CD4-positive, alpha-beta T cell treated with Interferon alpha-2 for 1 hour (primary cell): ENCODE measurements at regions not wholly inside any gene's neighbourhood (a gene's known extent, or its start where the extent isn't known, plus 50 kb on each side); places are given as distances from the start of the nearest gene placed in this dataset.
"Not testable (repeated sequence)": the region's sequence is repeated elsewhere in the genome, so short reads cannot be mapped to it uniquely, and the experiment has no call there.

ENCODE experiments used
- DNase-seq, 2 donors: peaks; one replicate each; pipeline ENCODE4 v3.0.0-alpha.2; 2020 to 2022

DNA sequence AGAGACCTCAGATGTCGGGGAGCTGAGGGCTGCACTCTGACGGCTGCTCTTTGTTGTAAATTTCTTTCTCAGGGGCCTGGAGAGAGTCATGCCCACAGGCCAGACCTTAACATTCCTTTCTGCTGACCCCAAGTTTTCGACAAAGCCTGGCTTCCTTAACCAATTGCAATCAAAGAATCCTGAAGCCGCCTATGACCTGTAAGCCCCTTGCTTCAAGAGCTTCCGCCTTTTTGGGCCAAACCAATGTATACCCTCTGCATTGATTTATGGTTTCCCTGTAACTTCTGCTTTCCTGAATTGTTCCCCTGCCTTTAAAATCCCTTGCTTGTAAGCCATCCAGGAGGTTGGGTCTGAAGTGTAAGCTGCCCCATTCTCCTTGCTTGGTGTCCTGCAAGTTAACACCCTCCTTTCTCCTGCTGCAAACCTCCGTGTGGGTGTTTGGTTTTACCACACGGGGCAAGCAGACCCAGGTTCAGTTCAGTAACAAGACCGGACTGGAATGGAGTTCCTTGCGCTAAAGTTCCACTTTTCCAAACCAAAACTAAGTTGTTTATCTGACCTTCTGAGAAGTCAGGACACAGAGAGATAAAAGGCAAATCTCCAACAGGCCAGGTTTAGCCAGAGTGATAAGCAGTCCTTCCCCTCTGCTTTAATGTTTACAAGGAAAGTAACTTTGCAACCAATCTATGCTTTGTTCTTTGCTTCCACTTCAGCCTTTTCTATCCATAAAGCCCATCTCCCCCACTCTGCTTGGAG is 141.6 kb downstream of the KCNJ12 start:
- no peak for DNase-seq

DNA sequence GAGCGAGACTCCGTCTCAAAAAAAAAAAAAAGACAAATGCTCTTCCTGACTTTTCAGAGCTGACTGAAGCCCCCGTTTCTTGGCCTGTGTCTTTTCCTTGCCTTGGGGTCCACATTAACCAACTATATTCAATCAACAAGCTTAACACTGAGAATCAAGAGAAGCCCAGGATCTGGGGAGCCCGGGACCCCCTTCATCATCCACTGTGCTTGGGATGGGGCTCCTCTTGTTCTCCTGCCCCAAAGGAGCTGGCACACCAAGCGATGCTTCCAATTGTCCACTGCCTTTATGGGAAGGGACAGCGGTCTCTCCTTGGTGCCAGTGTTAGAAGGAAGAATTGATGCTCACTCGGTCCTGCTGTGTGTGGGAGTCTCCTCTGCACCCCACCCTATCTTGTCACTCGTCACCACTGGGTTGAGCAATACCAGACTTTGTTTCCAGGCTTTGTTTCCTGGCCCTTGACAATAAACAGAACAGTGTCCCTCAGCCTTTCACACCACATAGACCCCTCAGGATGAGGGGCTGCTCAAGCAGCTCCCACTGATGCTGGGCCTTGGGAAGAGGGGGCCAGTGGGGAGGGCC is 146.7 kb downstream of the KCNJ12 start:
- DNase-seq, result no peak

DNA sequence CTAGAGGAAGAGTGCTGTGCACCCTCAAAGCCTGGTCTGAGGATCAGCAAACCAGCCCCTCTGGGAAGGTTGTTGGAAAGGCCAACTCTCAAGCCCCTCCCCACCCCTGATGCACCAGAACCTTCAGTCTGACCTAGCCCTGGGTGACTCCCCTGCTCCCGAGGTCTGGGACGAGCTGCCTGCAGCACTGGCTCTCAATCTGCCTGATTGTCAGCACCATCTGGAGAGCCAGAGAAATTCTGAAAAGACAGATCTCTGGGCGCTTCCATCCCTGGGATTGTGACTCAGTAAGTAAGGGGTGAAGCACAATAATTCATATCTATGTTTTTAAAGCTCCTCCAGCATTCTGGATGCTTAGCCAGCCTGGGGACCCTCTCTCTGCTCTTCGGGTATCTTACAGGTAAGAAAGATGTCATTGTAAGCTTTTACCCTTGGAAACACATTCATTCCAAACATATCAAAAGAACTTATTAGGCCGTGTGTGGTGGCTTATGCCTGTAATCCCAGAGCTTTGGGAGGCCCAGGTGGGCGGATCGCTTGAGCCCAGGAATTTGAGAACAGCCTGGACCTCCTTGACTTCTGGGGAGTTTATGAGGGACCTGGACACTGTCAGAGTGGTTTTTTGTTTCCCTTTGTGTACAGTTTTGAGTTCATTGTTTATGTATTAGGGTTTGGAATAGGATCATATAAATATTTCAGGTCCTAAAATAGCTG is 147.5 kb downstream of the KCNJ12 start:
- DNase-seq, result no peak

DNA sequence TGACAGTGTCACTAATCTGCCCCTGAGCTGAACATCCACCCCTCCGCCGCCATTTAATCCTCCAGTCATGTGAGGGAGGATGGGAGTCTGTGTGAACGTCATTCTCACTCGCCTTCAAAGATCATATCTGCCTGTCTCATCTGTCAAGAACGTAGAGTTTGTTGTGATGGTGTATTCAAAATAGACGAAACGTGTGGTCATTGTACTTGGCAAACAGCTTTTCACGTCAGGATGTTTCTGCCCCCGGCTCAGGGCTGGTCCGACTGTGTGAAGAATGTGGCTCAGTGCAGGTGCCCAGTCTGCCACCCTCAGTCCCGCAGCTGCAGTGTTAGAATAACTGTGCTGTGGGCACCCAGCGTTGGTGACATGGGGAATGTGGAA is 148.0 kb downstream of the KCNJ12 start:
- DNase-seq, result no peak

DNA sequence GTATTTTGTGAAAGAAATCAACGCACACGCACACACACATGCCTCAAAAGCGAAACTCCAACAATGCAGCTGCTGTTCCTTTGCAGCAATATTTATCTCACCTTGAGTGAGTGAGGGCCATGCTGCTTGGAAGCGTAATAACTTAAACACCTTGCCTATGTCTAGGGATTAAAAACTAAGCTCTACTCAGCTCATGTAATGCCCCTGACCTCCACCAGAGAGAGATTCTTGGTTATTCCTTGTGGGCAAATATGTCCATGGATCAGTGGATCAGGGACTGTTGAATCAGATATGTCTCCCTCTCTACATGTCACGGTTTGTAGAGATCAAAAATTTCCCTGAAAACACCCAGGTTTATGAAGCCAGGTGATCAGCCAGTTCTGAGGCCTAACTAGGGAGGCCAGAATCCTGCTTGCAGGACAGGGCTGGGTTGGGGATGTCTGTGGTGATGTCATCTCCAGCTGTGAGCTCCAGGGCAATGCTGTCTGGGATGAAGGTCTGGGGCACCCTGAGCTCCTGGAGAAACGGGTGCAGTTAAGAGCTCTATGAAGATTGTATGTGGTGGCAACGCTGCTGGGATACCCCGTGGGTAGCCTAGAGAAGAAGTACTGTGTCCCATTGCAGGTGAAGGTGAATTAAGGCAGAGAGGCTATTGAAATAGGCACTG is 149.4 kb downstream of the KCNJ12 start:
- no peak for DNase-seq

DNA sequence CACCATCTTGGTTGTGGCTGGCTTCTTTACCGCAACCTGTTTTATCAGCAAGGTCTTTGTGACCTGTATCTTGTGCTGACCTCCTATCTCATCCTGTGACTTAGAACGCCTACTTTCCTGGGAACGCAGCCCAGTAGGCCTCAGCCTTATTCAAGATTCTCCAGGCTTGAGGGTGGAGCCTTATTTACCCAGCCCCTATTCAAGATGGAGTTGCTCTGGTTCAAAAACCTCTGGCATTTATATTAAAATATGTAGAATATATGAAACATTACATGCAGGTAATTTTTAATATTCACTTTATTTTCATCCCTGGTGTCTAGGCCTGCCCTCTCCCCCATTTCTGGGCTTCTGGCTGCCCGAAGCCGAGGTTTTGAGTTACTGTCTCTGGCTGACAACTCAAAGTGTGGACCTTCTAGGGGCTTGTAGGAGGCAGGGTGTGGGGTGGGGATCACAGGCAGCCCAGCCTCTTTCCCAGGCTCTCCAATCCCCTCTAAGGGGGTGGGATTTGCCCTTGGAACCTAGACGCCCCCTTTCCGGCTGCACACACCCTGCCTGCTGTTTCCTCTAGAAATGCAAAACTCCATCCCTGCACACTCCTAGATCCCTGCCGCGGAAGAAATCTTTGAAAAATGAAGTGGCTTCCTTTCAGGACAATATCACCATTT is 152.0 kb downstream of the KCNJ12 start:
- DNase-seq, result no peak

DNA sequence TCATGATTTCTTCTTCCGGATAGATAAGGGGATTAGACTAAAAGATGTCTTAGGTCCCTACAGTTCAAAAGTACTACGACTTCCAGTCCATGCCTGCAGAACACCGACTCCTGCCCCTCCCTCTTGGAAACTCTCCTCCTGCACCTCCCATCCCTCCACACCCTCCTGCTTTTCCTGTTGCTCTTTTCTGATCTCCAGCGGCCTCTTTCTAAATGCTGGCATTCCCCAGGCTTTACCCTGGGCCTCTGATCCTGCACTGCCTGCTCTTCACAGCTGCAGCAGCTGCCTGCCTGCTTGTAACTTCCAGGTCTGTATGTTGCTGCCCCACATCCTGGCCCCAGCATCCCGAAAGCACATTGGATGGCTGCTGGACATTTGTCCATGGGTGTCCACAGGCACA is 154.2 kb downstream of the KCNJ12 start:
- no peak for DNase-seq

DNA sequence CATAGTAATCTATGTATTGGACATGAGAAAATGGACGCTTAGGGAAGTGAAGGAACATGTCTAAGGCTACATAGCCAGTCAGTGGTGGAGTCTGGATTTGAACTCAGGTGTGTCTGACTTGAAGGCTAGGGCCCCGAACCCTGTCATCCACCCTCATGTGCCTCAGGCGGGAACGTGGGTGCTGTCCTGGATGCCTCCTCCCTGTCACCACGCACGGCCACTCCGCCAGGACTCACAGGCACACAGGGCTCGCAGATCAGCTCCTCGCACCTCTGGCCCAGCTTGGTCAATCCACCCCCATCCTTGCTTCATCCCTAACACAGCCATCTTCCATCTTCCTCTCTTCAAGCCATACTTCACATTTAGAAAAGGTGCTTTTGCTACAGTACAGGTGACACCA is 154.7 kb downstream of the KCNJ12 start:
- DNase-seq, result no peak

DNA sequence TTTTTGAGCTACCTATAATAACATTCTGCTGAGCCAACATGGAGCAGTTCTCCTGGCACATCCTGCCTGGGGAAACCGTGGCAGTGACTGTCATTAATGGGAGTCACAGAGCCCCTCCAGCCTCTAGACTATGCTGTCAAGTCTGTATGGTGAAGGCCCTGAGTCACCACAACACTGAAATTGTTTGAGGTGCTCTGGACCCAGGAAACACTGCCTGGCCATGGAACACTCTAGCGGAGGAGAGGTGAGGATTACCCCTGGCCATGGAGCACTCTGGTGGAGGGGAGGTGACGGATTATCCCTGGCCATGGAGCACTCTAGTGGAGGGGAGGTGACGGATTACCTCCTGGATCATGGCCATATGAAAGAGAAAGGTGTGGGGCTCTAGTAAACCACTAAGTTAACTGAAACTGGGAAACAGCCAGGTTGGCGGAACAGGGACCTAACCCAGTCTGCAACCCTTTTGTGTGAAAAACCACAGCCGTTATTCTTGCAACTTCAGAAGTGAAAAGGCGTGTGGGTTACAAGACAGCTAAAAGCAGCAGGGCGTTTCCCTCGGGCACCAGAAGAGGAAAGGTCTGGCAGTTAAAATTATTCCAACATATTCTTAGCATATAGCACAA is 156.7 kb downstream of the KCNJ12 start:
- DNase-seq, result no peak

DNA sequence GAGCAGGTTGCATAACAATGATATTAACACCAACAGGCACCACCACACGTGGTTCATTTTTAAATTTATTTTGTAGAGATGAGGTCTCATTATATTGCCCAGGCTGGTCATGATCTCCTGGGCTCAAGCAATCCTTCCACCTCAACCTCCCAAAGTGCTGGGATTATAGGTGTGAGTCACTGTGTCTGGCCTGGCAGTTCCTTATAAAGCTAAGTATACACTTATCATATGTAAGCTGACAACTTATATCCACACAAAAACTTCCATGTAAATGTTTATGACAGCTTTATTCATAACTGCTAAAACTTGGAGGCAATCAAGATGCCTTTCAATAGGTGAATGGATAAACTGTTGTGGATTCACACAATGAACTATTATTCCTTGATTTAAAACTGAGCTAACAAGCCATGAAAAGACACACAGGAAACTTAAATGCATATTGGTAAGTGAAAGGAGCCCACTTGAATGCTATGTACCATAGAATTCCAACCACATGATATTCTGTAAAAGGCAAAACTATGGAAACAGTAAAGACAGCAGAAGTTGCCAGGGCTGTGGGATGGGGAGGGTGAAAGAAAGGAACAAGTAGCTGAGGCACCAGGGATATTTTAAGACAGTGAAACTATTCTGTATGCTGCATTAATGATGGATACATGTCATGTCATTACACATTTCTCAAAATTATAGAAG is 156.5 kb upstream of the KCNJ18 start:
- DNase-seq, result no peak

DNA sequence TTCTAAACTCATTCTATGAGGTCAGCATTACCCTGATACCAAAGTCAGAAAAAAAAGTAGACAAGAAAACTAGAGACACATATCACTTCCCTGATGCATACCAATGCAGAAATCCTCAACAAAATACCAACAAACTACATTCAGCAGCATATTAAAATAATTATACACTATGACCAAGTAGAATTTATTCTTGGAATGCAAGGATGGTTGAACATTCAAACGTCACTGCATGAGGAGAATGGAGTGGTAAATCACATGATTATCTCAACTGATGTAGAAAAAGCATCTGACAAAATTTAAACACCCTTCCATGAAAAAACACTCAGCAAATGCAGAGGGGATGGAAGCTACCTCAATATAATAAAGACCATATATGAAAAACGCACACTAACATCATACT is 155.0 kb upstream of the KCNJ18 start:
- no peak for DNase-seq

DNA sequence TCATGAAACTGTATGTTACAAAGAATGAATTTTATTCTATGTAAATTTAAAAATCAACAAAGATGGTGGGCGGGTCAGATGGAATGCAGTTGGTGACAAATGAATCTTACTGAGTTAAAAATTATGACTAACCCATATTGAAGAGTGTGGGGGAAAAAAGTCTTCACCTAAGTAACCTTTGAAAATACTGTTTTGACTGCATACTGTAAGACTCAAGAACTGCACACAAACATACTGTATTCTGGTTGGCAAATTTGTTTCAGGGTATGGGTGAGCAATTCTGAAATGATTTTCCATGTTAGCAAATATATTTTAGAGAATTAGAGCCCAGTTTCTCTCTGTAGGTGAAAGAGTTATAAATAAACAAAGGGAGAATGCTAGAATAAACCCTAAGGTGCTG is 153.7 kb upstream of the KCNJ18 start:
- no peak for DNase-seq

DNA sequence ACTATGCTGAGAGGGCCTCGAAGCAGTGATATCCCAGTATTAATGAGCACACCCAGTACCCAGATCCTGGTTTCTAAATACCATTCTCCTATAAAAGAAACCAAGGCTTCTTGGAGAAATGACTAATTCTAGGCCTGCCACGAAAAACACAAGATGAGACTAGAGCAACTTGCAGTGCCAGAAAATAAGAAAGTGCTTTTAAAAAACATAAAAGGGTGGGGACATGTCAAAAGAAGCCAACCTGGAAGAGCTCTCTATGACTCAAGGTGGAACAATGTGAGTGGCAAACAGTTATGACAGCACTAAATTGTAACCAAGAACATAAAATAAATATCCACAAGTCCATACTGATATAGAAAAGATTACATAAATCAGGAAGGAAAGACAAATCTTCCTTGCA is 153.2 kb upstream of the KCNJ18 start:
- DNase-seq, result no peak

DNA sequence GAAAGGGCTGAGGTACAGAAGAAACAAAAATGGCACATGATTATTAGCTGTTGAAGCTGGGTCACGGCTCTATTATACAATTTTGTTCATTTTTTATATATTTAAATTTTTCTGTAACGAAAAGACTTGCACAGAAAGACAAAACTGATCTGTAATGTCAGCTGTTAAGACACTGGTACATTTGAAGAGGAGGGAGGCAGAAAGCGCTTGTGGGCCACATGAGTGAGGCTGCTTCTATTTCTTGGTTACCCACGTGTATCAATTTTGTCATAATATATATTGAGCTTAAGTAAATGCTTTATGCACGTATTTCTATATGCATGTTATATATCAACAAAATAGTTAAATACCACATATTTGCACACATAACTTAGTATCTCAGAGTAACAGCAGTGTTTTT is 151.8 kb upstream of the KCNJ18 start:
- no peak for DNase-seq

DNA sequence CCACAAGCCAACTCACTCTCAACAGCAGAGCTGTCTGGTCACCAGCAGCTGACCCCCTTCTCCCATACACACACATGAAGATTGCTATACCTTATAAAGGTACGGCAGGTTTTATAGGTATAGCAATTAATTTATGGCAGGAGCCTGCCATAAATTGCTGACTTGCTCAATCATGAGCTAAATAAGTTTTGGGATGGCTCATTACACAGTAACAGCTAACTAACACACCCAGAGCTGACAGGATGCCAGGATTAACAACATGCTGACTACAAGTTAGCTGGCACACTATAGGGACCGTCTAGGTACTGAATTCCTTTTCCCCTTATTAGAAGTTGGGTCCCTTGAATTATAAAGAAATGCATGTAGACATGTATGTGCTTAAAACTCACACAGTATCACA is 150.3 kb upstream of the KCNJ18 start:
- DNase-seq, result no peak

DNA sequence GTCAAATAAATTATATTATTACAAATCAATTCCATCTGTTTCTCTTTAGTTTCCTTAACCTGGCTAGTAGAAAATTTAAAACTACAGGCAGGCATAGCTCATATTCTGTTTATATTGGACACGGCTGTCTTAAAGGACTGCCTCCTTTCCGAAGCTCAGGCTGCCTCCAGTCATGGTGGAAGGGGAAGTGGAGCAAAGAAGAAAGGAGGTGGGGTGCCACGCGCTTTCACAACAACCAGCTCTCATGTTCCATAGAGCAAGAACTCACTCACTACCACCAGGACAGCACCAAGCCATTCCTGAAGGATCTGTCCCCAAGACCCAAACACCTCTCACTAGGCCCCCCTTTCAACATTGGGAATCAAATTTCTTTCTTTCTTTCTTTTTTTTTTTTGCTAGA is 149.3 kb upstream of the KCNJ18 start:
- DNase-seq, result peak in 1 of 2 donors; percentile 16

DNA sequence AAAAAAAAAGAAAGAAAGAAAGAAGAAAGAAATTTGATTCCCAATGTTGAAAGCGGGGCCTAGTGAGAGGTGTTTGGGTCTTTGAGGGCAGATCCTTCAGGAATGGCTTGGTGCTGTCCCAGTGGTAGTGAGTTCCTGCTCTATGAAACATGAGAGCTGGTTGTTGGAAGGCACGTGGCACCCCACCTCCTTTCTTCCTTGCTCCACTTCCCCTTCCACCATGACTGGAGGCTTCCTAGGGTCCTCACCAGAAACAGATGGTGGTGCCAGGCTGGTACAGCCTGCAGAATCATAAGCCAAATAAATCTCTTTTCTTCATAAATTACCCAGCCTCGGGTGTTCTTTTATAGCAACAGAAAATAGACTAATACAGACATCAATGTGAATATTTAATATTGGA is 147.3 kb upstream of the KCNJ18 start:
- DNase-seq, result no peak

DNA sequence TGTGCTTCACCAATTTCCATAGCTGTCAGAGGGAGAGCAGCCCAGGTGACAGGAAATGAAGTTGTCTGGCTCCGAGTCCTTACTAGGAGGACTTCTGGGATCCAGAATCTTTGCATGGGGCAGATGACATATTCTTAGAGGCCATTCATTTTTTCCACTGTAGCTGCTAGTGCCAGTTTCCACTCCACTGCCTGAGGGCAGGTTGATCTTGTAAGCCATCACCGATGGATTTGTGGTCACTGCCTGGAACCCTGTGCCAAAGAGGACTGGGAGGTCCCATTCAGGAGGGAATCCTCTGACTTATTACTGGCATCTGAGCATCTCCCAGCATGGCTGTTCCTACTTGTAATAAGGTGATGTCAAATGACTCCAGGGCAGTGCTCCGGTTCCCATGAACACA is 144.1 kb upstream of the KCNJ18 start:
- no peak for DNase-seq

DNA sequence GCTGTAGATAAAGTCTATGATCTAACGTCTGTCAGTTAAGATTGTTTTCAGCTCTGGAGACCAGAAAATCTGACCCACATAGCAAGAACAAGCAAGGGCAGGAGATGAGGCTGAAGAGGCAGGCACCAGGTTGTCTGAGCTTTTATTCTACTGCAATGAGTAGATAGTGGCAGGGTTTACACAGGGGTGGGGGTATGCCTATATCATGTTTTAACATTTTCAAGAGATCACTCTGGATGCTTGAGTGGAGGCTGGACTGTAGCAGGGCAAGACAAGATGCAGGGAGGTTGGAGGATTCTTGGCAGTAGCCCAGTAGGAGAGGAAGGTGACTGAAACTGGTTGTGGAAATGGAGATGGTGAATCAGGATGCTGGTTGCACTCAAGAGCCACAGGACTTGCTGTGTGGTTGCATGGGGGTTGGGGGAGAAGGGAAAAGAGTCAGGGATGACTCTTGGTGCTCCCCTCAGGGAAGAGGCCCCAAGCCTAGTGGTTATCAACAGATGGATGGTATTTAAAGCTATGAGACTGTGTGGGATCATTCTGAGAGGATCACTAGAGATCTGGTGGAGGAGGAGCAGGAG is 143.1 kb upstream of the KCNJ18 start:
- no peak for DNase-seq

DNA sequence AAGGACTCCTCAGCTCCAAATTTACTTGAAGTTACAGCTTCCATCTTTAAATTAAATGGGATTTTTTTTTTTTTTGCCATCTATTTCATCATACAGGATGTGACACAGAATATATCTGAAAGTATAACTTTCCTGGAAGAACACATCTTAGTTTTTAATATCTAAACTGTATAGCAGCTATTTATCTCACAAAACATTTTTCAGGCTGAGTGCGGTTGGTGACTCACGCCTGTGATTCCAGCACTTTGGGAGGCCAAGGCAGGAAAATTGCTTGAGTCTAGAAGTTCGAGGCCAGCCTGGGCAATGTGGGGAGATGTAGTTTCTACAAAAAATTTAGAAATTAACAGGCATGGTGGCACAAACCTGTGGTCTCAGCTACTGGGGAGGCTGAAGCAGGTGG is 142.3 kb upstream of the KCNJ18 start:
- not testable (repeated sequence) for DNase-seq

DNA sequence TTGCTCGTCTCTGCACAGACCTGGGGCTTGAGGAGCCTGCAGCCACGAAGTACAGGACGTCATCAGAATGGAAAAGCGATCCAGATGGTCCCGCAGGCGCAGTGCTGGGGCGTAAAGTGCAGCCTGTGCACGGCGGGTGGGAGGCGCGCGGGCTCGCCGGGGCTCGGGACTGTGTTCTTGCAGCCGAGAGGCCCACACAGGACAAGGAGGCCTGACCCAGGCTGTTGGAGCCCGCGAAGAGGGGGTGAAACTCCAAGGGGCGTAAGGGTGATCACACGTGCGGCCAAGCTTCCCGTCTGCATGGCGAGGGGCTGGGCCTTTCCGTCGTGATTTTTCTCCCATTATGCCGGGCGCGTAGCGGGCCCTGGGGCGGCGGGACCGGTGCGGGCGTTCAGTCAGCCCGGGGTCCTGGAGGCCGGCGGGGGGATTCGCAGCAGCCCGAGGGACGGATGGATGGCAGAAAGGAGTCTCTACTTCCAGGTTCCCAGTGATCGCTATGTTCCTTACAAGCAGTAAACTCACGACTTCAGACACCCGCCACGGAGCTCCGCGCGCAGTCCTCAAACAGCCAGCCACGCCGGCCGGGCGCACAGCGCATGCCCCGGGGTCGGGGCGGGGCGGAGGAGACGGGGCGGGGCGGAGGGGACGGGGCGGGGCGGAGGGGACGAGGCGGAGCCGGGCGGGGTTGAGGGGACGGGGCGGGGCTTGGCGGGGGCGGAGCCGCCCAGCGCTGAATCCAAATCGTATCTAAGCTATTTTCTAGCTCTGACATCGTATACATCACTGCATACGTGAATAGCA is 141.0 kb upstream of the KCNJ18 start:
- peak; percentile 79 to 87 for DNase-seq
